Activated naive CD4-positive, alpha-beta T cell treated with anti-CD3 and anti-CD28 coated beads for 36 hours (primary cell): ENCODE measurements at regions not wholly inside any gene's neighbourhood (a gene's known extent, or its start where the extent isn't known, plus 50 kb on each side); places are given as distances from the start of the nearest gene placed in this dataset.
"Not testable (repeated sequence)": the region's sequence is repeated elsewhere in the genome, so short reads cannot be mapped to it uniquely, and the experiment has no call there.

Experiments used
- CTCF ChIA-PET: fragments of 350-600 bp; sonication (Branson Sonifier 250); formaldehyde crosslinking; loops from one replicate; lab custom pipeline; 2021; ENCODE audit warnings: antibody characterized with exemption; lab: Charles Lee
- DNase-seq: peaks from one replicate; pipeline ENCODE4 v3.0.0-alpha.2; 2020
- H3K27ac Mint-ChIP-seq: one replicate; pipeline ENCODE4 v1.8.0; 2021; ENCODE audit warnings: mild to moderate bottlenecking, mixed read lengths
- H3K27me3 Mint-ChIP-seq: one replicate; pipeline ENCODE4 v1.8.0; 2021; ENCODE audit warnings: low read depth, mixed read lengths
- H3K36me3 Mint-ChIP-seq: one replicate; pipeline ENCODE4 v1.8.0; 2021; ENCODE audit warnings: low read depth, mixed read lengths
- H3K4me1 Mint-ChIP-seq: one replicate; pipeline ENCODE4 v1.8.0; 2021; ENCODE audit warnings: low read depth, mixed read lengths
- H3K4me3 Mint-ChIP-seq: one replicate; pipeline ENCODE4 v1.8.0; 2021; ENCODE audit warnings: mild to moderate bottlenecking, moderate library complexity, mixed read lengths
- H3K9me3 Mint-ChIP-seq: one replicate; pipeline ENCODE4 v1.8.0; 2021; ENCODE audit warnings: mixed read lengths
- intact Hi-C: fragments of 100-400 bp; cut with micrococcal nuclease; formaldehyde crosslinking; loops from one replicate; pipeline ENCODE4 v1.15.1; 2023

DNA sequence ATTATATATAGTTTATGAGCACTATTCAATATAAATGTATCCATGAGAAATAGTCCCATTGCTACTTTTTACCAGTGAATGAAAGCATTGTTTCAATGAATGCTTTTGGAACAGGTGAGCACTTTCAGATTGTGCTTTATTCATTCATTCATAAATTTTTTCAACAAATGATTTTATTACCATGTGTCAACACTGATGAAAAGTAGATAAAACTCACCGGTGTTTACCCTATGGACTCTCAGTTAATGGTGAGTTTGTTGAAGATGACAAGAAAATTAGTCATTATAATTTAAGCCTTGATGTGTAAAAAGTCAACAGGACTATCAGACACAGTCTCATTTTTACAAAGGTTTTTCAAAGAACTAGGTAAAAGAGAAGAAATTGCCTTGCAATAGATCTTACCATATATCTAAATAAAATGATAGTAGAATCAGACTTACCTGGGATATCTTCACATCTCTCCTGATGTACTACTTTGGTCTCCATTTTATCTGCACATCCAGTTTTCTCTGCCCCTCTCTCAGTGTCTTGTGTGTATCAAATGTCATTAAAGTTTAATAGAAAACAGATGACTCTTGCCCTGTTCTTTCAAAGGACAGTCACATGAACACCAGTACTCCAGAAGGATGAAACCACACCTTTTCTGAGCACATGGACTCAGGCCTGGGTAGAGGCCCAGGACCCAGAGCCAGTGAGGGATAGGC is 325.3 kb upstream of the RND3 start:
- no peaks in the 10 kb centered on the region for H3K36me3 Mint-ChIP-seq
- H3K9me3 Mint-ChIP-seq = no peaks in the 10 kb centered on the region
- intact Hi-C loops = no loop called here
- no peaks in the 10 kb centered on the region for H3K27me3 Mint-ChIP-seq
- H3K27ac Mint-ChIP-seq = no peak overlapping the region
- CTCF ChIA-PET = no interaction called here
- no peak overlapping the region for H3K4me3 Mint-ChIP-seq
- no peak for DNase-seq
- H3K4me1 Mint-ChIP-seq = no peaks in the 10 kb centered on the region

DNA sequence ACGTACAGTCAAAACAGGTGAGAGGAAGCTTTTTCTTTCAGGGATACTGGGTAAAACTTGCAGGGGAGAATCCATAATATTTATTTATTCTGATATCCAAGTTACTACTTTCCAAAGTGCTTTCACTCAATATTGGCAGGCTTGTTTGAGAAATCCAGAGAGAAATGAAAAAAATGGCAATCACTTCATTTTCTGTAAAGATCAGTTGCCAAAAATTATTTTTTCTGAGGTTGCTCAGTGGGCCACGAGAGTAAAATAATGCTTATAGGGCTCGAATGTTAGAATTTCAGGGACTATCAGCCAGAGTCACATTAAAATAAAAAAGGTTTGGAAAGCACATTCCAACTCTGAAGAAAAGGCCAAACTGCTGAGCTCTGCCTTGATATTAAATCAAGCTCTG is 324.6 kb upstream of the RND3 start:
- Mint-ChIP-seq H3K4me1 (no peaks in the 10 kb centered on the region), H3K27me3 (no peaks in the 10 kb centered on the region), H3K27ac (no peak overlapping the region), H3K4me3 (no peak overlapping the region), H3K9me3 (no peaks in the 10 kb centered on the region), H3K36me3 (no peaks in the 10 kb centered on the region)
- intact Hi-C loops = no loop called here
- CTCF ChIA-PET = no interaction called here
- DNase-seq = no peak

DNA sequence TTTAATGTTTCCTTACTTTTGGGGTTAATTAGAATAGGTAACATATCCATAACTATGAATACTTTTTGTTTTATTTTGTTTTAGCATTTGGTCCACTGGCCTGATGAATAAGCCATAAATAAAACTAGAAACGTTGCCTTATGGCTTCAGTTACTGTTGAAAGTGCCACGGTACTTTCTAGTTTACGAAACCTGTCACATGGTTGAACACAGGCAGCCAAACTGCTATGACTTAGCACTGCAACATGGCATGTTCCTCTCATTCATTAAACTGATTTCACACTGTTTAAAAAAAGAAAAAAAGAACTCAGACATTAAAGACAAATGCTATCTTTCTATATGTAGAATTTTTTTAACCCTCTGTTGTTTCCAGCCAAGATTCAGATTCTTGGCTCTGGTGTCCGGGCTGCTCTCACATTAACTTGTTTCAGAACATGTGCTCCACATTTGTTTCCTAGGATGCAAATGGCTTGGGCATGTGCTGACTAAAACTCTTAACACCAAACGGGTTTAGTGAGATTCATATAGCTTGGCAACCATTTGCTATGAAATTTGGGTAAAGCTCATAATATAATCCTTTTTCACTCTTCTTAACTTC is 323.9 kb upstream of the RND3 start:
- DNase-seq = no peak
- Mint-ChIP-seq H3K27me3 (no peaks in the 10 kb centered on the region), H3K4me3 (no peak overlapping the region), H3K36me3 (no peaks in the 10 kb centered on the region), H3K4me1 (no peaks in the 10 kb centered on the region), H3K9me3 (no peaks in the 10 kb centered on the region), H3K27ac (no peak overlapping the region)
- CTCF ChIA-PET = no interaction called here
- intact Hi-C loops = no loop called here

DNA sequence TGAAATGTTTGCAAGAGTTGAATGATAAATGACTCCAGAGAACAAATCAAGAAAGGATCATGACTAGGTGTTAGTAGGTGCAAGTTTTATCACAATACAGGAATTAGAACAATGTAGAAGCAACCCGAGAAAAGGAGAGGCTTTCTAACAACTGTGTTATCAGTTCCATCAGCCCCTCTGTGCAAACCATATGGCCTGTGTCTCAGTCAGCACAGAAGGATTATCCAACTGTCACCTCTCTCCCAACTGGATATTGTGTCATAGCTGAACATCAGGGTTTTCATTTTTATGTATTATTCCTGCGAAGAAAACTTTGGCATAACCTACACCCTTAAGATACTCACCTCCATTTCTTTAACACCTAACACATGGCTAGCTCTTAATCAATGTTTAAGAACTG is 321.6 kb upstream of the RND3 start:
- Mint-ChIP-seq H3K27ac (no peak overlapping the region), H3K9me3 (no peaks in the 10 kb centered on the region), H3K4me3 (no peak overlapping the region), H3K4me1 (no peaks in the 10 kb centered on the region), H3K36me3 (no peaks in the 10 kb centered on the region), H3K27me3 (no peaks in the 10 kb centered on the region)
- CTCF ChIA-PET = no interaction called here
- intact Hi-C loops = no loop called here
- DNase-seq = no peak

DNA sequence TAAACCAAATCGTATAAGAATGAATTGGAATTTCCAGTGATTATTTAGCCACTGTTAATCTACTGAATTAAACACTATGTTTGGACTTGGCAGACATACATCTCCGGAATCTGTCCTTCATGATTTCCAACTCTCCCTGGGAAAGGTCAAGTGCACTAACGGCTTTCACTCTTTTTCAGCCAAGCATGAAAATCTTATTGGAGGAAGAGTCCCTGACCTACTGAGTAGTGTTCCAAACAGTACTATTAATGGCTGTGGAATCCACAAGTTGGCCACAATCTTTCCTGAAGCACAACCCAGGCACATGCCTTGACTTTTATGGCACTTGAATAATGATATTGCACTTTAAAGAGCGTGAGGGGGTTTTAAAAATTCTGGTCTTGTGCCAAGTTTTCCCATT is 318.9 kb upstream of the RND3 start:
- intact Hi-C loops = no loop called here
- Mint-ChIP-seq H3K27me3 (peaks cover 2% of the 10 kb centered on the region), H3K9me3 (no peaks in the 10 kb centered on the region), H3K27ac (no peak overlapping the region), H3K4me1 (no peaks in the 10 kb centered on the region), H3K4me3 (no peak overlapping the region), H3K36me3 (no peaks in the 10 kb centered on the region)
- no peak for DNase-seq
- CTCF ChIA-PET = no interaction called here

DNA sequence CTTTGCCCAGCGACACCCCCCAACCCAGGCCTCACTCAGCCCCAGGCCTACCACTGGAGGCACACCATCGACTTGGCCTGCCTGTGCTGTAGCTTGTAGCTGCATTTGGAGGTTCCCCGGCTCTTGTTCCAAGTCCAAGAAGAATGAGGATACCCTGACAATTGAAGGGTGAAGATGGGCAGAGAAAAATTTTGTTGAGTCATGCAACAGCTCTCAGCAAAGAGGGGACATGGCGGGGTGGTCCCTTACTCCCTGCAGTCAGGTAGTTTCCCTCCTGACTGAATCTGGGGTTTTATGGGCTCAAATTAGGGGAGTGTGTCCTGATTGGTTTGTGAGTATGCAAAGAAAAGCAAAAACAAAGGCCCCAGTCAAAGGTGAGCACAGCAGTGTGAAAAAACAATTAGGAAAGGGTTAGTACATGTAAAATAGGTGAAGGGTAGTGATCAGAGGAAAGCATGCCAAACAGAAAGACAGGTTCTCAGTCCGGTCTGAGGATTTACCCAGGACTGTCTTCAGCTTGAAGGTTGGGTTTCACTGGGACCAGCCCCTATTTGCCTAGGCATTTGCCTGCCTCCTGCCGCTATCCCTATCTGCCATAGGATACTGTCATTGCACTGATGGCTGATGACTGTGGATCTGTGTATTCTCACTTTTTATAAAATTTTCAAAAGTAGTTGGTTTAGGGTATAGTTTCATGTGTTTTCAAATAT is 316.4 kb upstream of the RND3 start:
- peaks cover 2% of the 10 kb centered on the region for H3K27me3 Mint-ChIP-seq
- no peaks in the 10 kb centered on the region for H3K4me1 Mint-ChIP-seq
- intact Hi-C loops = no loop called here
- H3K9me3 Mint-ChIP-seq = no peaks in the 10 kb centered on the region
- H3K27ac Mint-ChIP-seq = no peak overlapping the region
- CTCF ChIA-PET = no interaction called here
- H3K36me3 Mint-ChIP-seq = no peaks in the 10 kb centered on the region
- no peak overlapping the region for H3K4me3 Mint-ChIP-seq
- no peak for DNase-seq

DNA sequence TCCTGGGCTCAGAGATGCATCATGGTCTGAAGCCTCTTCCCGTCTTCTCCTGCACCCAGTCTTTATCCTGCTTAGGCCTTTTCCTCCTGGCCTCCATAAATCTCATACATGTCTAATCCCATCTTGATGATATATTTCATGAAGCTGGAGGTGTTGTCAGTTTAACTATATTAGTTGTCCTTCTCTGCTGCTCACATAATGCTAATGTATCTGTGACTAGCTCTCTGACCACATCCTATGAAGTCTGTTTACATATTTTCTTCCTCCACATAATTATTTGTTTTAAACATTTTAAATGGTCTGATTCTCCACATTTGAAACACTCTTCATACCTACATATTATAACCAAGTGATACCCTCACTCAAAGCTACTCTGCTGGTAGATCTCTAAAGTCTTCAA is 315.2 kb upstream of the RND3 start:
- H3K27ac Mint-ChIP-seq = no peak overlapping the region
- H3K4me3 Mint-ChIP-seq = no peak overlapping the region
- intact Hi-C loops = no loop called here
- H3K4me1 Mint-ChIP-seq = no peaks in the 10 kb centered on the region
- peaks cover 2% of the 10 kb centered on the region for H3K27me3 Mint-ChIP-seq
- CTCF ChIA-PET = no interaction called here
- no peaks in the 10 kb centered on the region for H3K9me3 Mint-ChIP-seq
- no peaks in the 10 kb centered on the region for H3K36me3 Mint-ChIP-seq
- DNase-seq = no peak

DNA sequence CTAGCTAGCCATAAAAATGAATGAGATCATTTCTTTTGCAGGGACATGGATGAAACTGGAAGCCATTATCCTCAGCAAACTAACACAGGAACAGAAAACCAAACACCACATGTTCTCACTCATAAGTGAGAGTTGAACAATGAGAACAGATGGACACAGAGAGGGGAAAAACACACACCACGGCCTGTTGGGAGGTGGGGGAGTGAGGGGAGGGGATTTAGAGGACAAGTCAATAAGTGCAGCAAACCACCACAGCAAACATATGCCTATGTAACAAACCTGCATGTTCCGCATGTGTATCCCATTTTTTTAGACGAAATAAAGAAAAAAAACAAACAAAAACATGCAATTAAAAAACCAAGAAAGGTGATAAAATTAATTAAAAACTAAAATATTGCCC is 308.8 kb upstream of the RND3 start:
- H3K27me3 Mint-ChIP-seq, intact Hi-C loops: not testable (repeated sequence)

DNA sequence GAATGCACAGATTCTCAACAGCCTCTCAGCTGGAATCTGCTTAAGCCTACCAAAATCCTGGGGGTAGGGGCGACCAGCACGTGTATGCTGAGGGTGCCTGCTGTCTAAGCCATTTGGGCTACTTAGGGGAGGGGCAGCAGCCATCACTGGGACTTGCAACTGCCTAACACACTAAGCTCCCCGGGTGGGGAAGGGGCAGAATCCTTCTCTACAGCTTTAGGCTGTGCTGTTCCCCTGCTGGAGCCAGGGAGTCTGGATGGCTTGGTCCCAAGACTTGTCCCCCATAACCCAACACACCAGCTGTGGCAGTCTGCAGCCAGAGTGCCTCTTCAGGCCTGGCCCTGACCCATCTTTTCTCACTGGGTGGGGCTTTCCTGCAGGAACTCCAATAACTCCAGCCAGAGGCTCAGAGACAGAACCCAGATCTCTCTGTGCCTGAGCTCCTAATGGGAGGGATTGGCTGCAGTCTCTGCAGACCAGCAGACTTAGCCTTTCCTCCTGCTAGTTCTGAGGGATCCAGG is 305.4 kb upstream of the RND3 start:
- no peak for DNase-seq
- no peaks in the 10 kb centered on the region for H3K36me3 Mint-ChIP-seq
- H3K27me3 Mint-ChIP-seq = peaks cover 2% of the 10 kb centered on the region
- no peak overlapping the region for H3K27ac Mint-ChIP-seq
- no peaks in the 10 kb centered on the region for H3K4me1 Mint-ChIP-seq
- peaks cover 2% of the 10 kb centered on the region for H3K9me3 Mint-ChIP-seq
- no peak overlapping the region for H3K4me3 Mint-ChIP-seq
- CTCF ChIA-PET = no interaction called here
- intact Hi-C loops = no loop called here

More for the DNA sequence above, 308.8 kb upstream of the RND3 start:
- H3K4me3 Mint-ChIP-seq, H3K36me3 Mint-ChIP-seq, DNase-seq, H3K27ac Mint-ChIP-seq, H3K9me3 Mint-ChIP-seq, H3K4me1 Mint-ChIP-seq, CTCF ChIA-PET: not testable (repeated sequence)

DNA sequence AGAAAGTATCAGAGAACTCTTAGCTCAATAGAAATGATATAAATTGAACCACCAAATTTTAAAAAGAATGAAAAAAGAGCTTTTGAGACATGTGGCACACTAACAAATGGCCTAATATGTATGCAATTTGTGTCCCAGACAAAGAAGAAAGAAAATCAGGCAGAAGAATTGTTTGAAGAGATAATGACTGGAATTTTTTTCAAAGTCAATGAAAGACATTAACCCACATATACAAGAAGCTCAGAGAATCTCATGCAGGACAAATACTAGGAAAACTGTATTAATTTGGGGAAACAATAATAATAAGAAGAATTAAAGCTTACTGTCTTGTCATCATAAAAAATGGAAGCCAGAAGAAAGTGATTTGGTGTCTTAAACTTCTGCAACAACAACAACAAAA is 304.1 kb upstream of the RND3 start:
- intact Hi-C loops = no loop called here
- Mint-ChIP-seq H3K4me3 (no peak overlapping the region), H3K27me3 (peaks cover 2% of the 10 kb centered on the region), H3K36me3 (no peaks in the 10 kb centered on the region), H3K9me3 (peaks cover 2% of the 10 kb centered on the region), H3K27ac (no peak overlapping the region), H3K4me1 (no peaks in the 10 kb centered on the region)
- CTCF ChIA-PET = no interaction called here
- DNase-seq = no peak

DNA sequence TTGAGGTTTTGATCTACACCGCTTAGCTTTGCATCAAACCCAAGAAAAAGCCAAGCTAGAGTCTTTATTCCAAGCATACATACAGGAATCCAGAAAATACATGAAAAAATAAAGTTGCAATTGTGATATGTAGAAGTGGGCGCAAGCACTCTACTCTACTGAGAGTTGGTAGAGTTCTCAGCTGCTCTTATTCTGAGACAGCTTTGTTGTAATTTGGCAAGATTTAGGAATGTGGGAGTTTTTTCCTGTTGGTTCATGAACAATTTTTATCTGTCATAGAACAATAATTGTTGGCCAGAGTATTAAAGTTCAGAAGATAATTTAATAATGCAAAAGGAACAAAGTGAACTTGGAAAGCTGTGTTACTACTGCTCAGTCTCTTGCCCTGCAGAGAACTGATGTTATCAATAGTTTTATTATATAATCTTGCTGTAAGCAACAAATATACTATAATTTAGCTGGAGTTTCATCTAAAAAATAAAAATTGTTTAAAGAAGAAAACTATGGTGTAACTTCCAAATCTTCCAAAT is 302.0 kb upstream of the RND3 start:
- CTCF ChIA-PET = no interaction called here
- Mint-ChIP-seq H3K27ac (no peak overlapping the region), H3K27me3 (peaks cover 2% of the 10 kb centered on the region), H3K4me3 (no peak overlapping the region), H3K9me3 (peaks cover 2% of the 10 kb centered on the region), H3K4me1 (no peaks in the 10 kb centered on the region), H3K36me3 (no peaks in the 10 kb centered on the region)
- DNase-seq = no peak
- intact Hi-C loops = no loop called here

DNA sequence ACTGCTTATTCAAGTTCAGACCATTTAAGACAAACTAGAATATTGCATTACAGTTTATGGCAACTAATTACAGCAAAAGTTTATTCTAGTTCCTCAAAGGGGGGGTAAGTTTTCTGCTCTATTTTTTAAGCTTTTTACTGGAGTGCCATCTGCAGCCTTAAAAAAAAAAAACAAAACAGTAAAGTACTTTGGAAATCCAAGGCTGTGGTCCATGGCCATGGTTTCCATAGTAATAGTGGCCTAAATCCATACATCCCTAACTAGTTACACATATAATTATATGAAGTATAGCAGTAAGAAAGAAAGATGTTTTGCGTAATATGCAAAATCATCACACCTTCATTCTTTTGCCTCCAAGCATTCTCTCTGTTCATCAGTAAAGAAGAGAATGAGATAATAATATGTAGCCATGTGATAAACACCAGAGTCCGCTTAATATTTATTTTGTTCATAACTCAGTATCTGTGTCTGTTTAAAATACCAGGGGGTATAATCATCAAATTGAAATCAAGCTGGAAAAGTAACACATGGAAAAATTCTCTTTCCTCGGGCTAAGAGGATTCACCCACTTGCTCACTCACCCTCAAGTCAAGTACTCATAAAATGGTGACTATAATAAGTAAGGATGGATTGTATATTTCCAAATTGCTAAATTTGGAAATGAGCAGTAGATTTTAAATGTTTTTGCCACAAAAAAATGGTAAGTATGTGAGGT is 301.1 kb upstream of the RND3 start:
- no peak for DNase-seq
- no peaks in the 10 kb centered on the region for H3K36me3 Mint-ChIP-seq
- peaks cover 2% of the 10 kb centered on the region for H3K9me3 Mint-ChIP-seq
- CTCF ChIA-PET = no interaction called here
- H3K4me1 Mint-ChIP-seq = no peaks in the 10 kb centered on the region
- intact Hi-C loops = no loop called here
- H3K27me3 Mint-ChIP-seq = peaks cover 2% of the 10 kb centered on the region
- H3K4me3 Mint-ChIP-seq = no peak overlapping the region
- no peak overlapping the region for H3K27ac Mint-ChIP-seq
